Endothelial cell of umbilical vein (primary cell): ENCODE measurements at regions not wholly inside any gene's neighbourhood (a gene's known extent, or its start where the extent isn't known, plus 50 kb on each side); places are given as distances from the start of the nearest gene placed in this dataset.

Experiments
- BruUV-seq: library from RNA; stranded (reverse); fragments of 400-500 nt; replicated peaks from 2 replicates; lab custom pipeline; 2021; lab: Mats Ljungman, UMichigan
- CTCF ChIA-PET: fragments of 300-600, 350-600 bp; sonication (Branson Sonifier 250); formaldehyde crosslinking; loops from one replicate; lab custom pipeline; 2021; ENCODE audit warnings: antibody characterized with exemption, inconsistent platforms; lab: Charles Lee
- POLR2A ChIA-PET: fragments of 300-600, 350-600 bp; sonication (Branson Sonifier 250); formaldehyde crosslinking; loops from one replicate; lab custom pipeline; 2021; ENCODE audit warnings: antibody characterized with exemption, inconsistent platforms; lab: Charles Lee
- DNase-seq: peaks from one replicate; pipeline ENCODE4 v3.0.0-alpha.2; 2011; ENCODE audit warnings: low read depth, low spot score
- FAIRE-seq: peaks from 2 replicates; lab custom pipeline; 2011; peaks lifted over from hg19 to GRCh38; lab: Jason Lieb, UNC
- H2AFZ ChIP-seq: 2 replicates; pipeline ENCODE4 v1.6.0; 2012; ENCODE audit warnings: low read depth, low read length, control low read depth, inconsistent platforms
- H3K27ac ChIP-seq: 2 replicates; pipeline ENCODE4 v1.5.1; 2011; ENCODE audit warnings: low read depth, mild to moderate bottlenecking, control low read depth, low read length, moderate library complexity; ENCODE audit not compliant: insufficient read depth
- H3K27me3 ChIP-seq, 2 experiments: 2 replicates each; pipeline versions ENCODE4 v1.6.0 to v1.6.1; 2011; ENCODE audit warnings: low read length in 2 of 2, mixed read lengths in 1 of 2; ENCODE audit not compliant: control insufficient read depth in 2 of 2, insufficient read depth in 2 of 2
- H3K36me3 ChIP-seq, 2 experiments: 2 replicates in 1 of 2; 3 replicates in 1 of 2; pipeline ENCODE4 v1.5.1; 2011; ENCODE audit warnings: low read length in 2 of 2, mild to moderate bottlenecking in 1 of 2, moderate library complexity in 1 of 2; ENCODE audit not compliant: control insufficient read depth in 2 of 2, insufficient read depth in 2 of 2; ENCODE audit errors: extremely low read depth in 1 of 2
- H3K4me1 ChIP-seq: 3 replicates; pipeline ENCODE4 v1.5.1; 2011; ENCODE audit warnings: mild to moderate bottlenecking, low read length; ENCODE audit not compliant: control insufficient read depth, insufficient read depth; ENCODE audit errors: extremely low read depth
- H3K4me2 ChIP-seq: 2 replicates; pipeline ENCODE4 v1.6.1; 2011; ENCODE audit warnings: low read length, control low read depth, mixed read lengths; ENCODE audit not compliant: insufficient read depth
- H3K4me3 ChIP-seq, 3 experiments: fragments of 200-600 bp in 1 of 3; sonication (generic), shearing (Covaris generic) in 1 of 3; replicated peaks in 1 of 3; 2 replicates each; pipeline ENCODE4 v1.5.1; 2011 to 2016; ENCODE audit warnings: control low read depth in 3 of 3, low read length in 3 of 3, mild to moderate bottlenecking in 2 of 3, inconsistent platforms in 1 of 3, low read depth in 1 of 3, moderate library complexity in 1 of 3; ENCODE audit not compliant: insufficient read depth in 1 of 3
- H3K79me2 ChIP-seq: 2 replicates; pipeline ENCODE4 v1.6.0; 2012; ENCODE audit warnings: low read length, inconsistent platforms; ENCODE audit not compliant: control insufficient read depth, insufficient read depth
- H3K9ac ChIP-seq: replicated peaks from 2 replicates; pipeline ENCODE3; 2011; ENCODE audit warnings: low read length, control low read depth; ENCODE audit not compliant: insufficient read depth; ENCODE audit errors: extremely low read depth
- H3K9me1 ChIP-seq: replicated peaks from 3 replicates; pipeline ENCODE4 v1.6.0; 2011; ENCODE audit warnings: mild to moderate bottlenecking, low read length; ENCODE audit not compliant: control insufficient read depth, insufficient read depth; ENCODE audit errors: extremely low read depth
- H3K9me3 ChIP-seq: replicated peaks from 2 replicates; pipeline ENCODE4 v1.5.1; 2012; ENCODE audit warnings: low read length, inconsistent platforms; ENCODE audit not compliant: control insufficient read depth, insufficient read depth
- H4K20me1 ChIP-seq: replicated peaks from 2 replicates; pipeline ENCODE3; 2011; ENCODE audit warnings: mild to moderate bottlenecking, low read length; ENCODE audit not compliant: control insufficient read depth, insufficient read depth; ENCODE audit errors: extremely low read depth
- CTCF ChIP-seq, 2 donors: IDR thresholded peaks; 1 replicate in 1 of 2; 2 replicates in 1 of 2; pipeline ENCODE4 v1.5.1; 2011; ENCODE audit warnings: low read length in 2 of 2, mild to moderate bottlenecking in 2 of 2, moderate library complexity in 2 of 2, control low read depth in 1 of 2, inconsistent platforms in 1 of 2, low read depth in 1 of 2; ENCODE audit not compliant: insufficient read depth in 1 of 2; ENCODE audit errors: extremely low read depth in 1 of 2
- EZH2 ChIP-seq: IDR thresholded peaks from 2 replicates; pipeline ENCODE4 v1.6.1; 2012; ENCODE audit warnings: borderline replicate concordance, low read depth, mild to moderate bottlenecking, moderate library complexity, low read length, inconsistent platforms; ENCODE audit not compliant: severe bottlenecking
- FOS ChIP-seq: IDR thresholded peaks from 2 replicates; pipeline ENCODE4 v1.6.1; 2011; ENCODE audit warnings: mild to moderate bottlenecking, low read length, moderate library complexity, borderline replicate concordance; ENCODE audit not compliant: insufficient read depth
- GATA2 ChIP-seq: IDR thresholded peaks from 2 replicates; pipeline ENCODE4 v1.7.0; 2011; ENCODE audit warnings: low read depth, mild to moderate bottlenecking, moderate library complexity, mixed read lengths, low read length; ENCODE audit not compliant: insufficient read length, insufficient read depth
- JUN ChIP-seq: IDR thresholded peaks from 2 replicates; pipeline ENCODE4 v1.6.1; 2011; ENCODE audit warnings: borderline replicate concordance, low read depth; ENCODE audit not compliant: insufficient read length, insufficient read depth
- MYC ChIP-seq: IDR thresholded peaks from one replicate; pipeline ENCODE4 v1.6.1; 2011; ENCODE audit warnings: mild to moderate bottlenecking, low read depth, low read length
- POLR2A ChIP-seq: IDR thresholded peaks from 2 replicates; pipeline ENCODE4 v1.6.1; 2012; ENCODE audit warnings: low read depth, mild to moderate bottlenecking, control low read depth, low read length
- POLR2AphosphoS5 ChIP-seq: IDR thresholded peaks from 2 replicates; pipeline ENCODE4 v1.6.1; 2012; ENCODE audit warnings: low read depth, mild to moderate bottlenecking, control low read depth, low read length, moderate library complexity; ENCODE audit not compliant: insufficient read depth
- dilution Hi-C: fragments of 300-500 bp; cut with MboI; formaldehyde crosslinking; loops from one replicate; pipeline ENCODE4 v1.15.0; 2019; ENCODE audit warnings: low sequenced_read_pairs; ENCODE audit not compliant: extremely low pct_ligation_motif_present
- intact Hi-C: fragments of 100-400 bp; cut with micrococcal nuclease; formaldehyde crosslinking; loops from one replicate; pipeline ENCODE4 v1.10.0; 2022
- TF ChIP-seq, protein P1 (sequence below): IDR thresholded peaks from 2 replicates; pipeline ENCODE4 v1.6.1; 2011; ENCODE audit not compliant: insufficient read depth, insufficient read length

DNA sequence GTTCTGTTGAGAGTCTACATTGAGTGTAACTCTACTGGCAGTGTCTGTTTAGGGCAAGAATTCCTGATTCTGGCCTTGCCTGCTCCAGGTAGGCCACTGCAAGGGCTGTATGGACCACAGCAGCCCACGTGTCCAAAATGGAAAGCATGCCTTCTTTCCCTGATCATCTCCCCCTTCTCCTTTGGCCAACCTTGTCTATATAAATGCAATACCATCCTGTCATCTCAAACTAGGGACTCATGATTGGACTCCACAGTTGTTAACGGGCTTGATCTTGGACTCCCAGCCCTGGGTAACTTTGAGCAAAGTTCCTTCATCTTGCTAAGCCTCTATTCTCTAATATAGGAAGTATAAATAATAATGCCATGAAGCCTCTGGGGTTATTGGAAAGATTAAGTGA lies 533.6 kb downstream of the BNC2 start:
- intact Hi-C loops = loop anchor here (1.0 to 5.0 kb wide), 5 partner anchors 27 to 390 kb away; no protein-coding TSS in a partner anchor
- no peak for FAIRE-seq
- ChIA-PET CTCF (interaction anchor here (1.0 kb wide), 1 partner anchor 27 kb away, joined by 3 read pairs; no protein-coding TSS in a partner anchor), POLR2A (no interaction called here)
- Histone ChIP-seq H3K4me2 (peak overlapping the region; percentile 10), H3K79me2 (no peaks in the 10 kb centered on the region), H3K9me1 (no peaks in the 10 kb centered on the region), H3K4me3 (no peak overlapping the region), H3K9me3 (no peaks in the 10 kb centered on the region), H3K4me1 (peaks cover 25% of the 10 kb centered on the region), H3K36me3 (no peaks in the 10 kb centered on the region), H2AFZ (no peak overlapping the region), H3K9ac (no peak overlapping the region), H3K27ac (peak overlapping the region; percentile 81), H4K20me1 (no peaks in the 10 kb centered on the region), H3K27me3 (no peaks in the 10 kb centered on the region)
- TF ChIP-seq EZH2 (no peak), FOS (no peak), POLR2AphosphoS5 (no peak), POLR2A (no peak), CTCF (IDR thresholded peaks at IDR 0.05; ENCODE audit: extremely low read depth in 1 of 2, insufficient read depth in 1 of 2, low read depth in 1 of 2, low read length in 2 of 2) (no peak), GATA2 (no peak), JUN (no peak), MYC (no peak)
- TF ChIP-seq, protein P1, sequence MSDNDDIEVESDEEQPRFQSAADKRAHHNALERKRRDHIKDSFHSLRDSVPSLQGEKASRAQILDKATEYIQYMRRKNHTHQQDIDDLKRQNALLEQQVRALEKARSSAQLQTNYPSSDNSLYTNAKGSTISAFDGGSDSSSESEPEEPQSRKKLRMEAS = no peak
- BruUV-seq = TSS peak; percentile 83
- dilution Hi-C loops = no loop called here
- no peak for DNase-seq
